ENCODE measurements at regions not wholly inside any gene's neighbourhood (a gene's known extent, or its start where the extent isn't known, plus 50 kb on each side); places are given as distances from the start of the nearest gene placed in this dataset.
A peak's percentile ranks its signal among the peaks of the same experiment; 100 is the strongest.

DNA sequence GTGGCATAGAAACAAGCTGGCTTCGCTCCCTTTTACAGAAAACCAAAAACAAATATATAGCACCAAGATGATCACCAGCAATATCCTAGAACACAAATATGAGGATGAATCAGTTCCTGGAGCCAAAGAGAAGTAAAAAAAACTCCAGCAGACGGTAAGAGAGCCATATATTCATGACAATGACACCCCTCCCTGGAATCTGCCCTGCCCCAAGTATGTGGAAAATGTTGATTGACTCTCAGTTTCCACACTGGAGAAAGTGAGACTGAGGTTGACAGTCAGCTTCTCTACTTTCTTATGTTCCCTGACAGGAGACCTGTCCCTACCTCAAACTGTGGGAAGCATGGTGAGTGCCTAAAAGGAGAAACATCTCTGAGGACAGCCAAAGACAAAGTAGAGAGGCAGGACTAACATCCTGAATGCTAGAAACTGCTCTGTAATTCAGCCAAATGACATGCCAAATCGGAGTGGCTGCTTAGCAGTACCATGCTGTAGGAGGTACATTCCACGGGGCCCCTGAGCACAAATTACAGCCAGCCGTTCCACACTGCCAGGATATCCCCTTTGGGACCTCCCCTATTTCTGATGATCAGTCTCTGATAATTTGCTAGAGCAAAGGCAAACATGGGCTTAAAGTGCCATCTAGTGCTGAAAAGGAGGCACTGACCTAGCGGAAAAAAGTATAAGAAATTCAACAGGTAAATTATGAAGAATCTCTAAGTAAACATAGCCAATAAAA lies 424.0 kb upstream of the RGMB start:
- Mint-ChIP-seq H3K36me3 (peaks cover 52% of the 10 kb centered on the region), H3K4me1 (no peaks in the 10 kb centered on the region), H3K9me3 (peaks cover 59% of the 10 kb centered on the region), H3K27ac (no peak overlapping the region), H3K27me3 (ENCODE audit: low read depth) (no peaks in the 10 kb centered on the region; the same call in 1 of the 2 replicates), H3K4me3 (no peak overlapping the region)
- DNase-seq (ENCODE audit: low spot score), result no peak
- peak; percentile 95 for ATAC-seq
- TF ChIP-seq, protein P1, sequence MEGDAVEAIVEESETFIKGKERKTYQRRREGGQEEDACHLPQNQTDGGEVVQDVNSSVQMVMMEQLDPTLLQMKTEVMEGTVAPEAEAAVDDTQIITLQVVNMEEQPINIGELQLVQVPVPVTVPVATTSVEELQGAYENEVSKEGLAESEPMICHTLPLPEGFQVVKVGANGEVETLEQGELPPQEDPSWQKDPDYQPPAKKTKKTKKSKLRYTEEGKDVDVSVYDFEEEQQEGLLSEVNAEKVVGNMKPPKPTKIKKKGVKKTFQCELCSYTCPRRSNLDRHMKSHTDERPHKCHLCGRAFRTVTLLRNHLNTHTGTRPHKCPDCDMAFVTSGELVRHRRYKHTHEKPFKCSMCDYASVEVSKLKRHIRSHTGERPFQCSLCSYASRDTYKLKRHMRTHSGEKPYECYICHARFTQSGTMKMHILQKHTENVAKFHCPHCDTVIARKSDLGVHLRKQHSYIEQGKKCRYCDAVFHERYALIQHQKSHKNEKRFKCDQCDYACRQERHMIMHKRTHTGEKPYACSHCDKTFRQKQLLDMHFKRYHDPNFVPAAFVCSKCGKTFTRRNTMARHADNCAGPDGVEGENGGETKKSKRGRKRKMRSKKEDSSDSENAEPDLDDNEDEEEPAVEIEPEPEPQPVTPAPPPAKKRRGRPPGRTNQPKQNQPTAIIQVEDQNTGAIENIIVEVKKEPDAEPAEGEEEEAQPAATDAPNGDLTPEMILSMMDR (IDR thresholded peaks at IDR 0.05), result peak; percentile 54; the same call in 1 of the 2 replicates
- TF ChIP-seq, protein P2, sequence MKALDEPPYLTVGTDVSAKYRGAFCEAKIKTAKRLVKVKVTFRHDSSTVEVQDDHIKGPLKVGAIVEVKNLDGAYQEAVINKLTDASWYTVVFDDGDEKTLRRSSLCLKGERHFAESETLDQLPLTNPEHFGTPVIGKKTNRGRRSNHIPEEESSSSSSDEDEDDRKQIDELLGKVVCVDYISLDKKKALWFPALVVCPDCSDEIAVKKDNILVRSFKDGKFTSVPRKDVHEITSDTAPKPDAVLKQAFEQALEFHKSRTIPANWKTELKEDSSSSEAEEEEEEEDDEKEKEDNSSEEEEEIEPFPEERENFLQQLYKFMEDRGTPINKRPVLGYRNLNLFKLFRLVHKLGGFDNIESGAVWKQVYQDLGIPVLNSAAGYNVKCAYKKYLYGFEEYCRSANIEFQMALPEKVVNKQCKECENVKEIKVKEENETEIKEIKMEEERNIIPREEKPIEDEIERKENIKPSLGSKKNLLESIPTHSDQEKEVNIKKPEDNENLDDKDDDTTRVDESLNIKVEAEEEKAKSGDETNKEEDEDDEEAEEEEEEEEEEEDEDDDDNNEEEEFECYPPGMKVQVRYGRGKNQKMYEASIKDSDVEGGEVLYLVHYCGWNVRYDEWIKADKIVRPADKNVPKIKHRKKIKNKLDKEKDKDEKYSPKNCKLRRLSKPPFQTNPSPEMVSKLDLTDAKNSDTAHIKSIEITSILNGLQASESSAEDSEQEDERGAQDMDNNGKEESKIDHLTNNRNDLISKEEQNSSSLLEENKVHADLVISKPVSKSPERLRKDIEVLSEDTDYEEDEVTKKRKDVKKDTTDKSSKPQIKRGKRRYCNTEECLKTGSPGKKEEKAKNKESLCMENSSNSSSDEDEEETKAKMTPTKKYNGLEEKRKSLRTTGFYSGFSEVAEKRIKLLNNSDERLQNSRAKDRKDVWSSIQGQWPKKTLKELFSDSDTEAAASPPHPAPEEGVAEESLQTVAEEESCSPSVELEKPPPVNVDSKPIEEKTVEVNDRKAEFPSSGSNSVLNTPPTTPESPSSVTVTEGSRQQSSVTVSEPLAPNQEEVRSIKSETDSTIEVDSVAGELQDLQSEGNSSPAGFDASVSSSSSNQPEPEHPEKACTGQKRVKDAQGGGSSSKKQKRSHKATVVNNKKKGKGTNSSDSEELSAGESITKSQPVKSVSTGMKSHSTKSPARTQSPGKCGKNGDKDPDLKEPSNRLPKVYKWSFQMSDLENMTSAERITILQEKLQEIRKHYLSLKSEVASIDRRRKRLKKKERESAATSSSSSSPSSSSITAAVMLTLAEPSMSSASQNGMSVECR (CRISPR knock-in tag; IDR thresholded peaks at IDR 0.05; ENCODE audit: borderline replicate concordance), result no peak
- ChIA-PET CTCF (no interaction called here), POLR2A (no interaction called here)

DNA sequence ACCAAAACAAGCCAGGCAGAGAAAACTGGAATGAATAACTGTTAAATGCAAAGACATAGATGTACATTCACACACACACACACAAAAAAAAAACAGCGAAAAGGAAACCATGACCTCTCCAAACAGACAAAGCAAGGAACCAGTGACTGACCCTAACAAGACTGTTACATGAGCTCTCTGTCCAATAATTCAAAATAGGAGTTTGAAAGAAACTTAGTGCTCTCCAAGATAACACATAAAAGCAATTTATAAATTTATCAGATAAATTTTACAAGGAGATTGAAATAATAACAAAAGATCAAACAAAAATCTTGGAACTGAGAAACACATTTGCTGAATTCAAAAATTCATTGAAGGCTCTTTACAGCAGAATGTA lies 423.5 kb upstream of the RGMB start:
- DNase-seq (ENCODE audit: low spot score) (no peak), ATAC-seq (no peak)
- no peak overlapping the region for H3K27ac Mint-ChIP-seq
- H3K4me3 Mint-ChIP-seq, result no peak overlapping the region
- CTCF ChIA-PET, result interaction anchor here (0.9 kb wide), 1 partner anchor 419 kb away, joined by 3 read pairs; no protein-coding TSS in a partner anchor
- H3K36me3 Mint-ChIP-seq, result peaks cover 50% of the 10 kb centered on the region
- H3K27me3 Mint-ChIP-seq (ENCODE audit: low read depth), result no peaks in the 10 kb centered on the region; the same call in 1 of the 2 replicates
- H3K4me1 Mint-ChIP-seq, result no peaks in the 10 kb centered on the region; the same call in 1 of the 2 replicates
- H3K9me3 Mint-ChIP-seq, result peaks cover 57% of the 10 kb centered on the region
- POLR2A ChIA-PET, result no interaction called here
- TF ChIP-seq RORB (CRISPR knock-in tag; IDR thresholded peaks at IDR 0.05) (no peak), TP53 (CRISPR knock-in tag; IDR thresholded peaks at IDR 0.05) (no peak), MYBL2 (CRISPR knock-in tag; IDR thresholded peaks at IDR 0.05) (no peak), ZNF416 (CRISPR knock-in tag; IDR thresholded peaks at IDR 0.05) (no peak), ZBTB21 (CRISPR knock-in tag; IDR thresholded peaks at IDR 0.05; ENCODE audit: borderline replicate concordance) (no peak), ELF4 (CRISPR knock-in tag; IDR thresholded peaks at IDR 0.05; ENCODE audit: low read depth) (no peak), ZNF396 (CRISPR knock-in tag; IDR thresholded peaks at IDR 0.05; ENCODE audit: borderline replicate concordance) (no peak), FOXP1 (CRISPR knock-in tag; IDR thresholded peaks at IDR 0.05; ENCODE audit: borderline replicate concordance) (no peak), NFE2L1 (CRISPR knock-in tag; IDR thresholded peaks at IDR 0.05) (no peak)
- TF ChIP-seq, protein P3, sequence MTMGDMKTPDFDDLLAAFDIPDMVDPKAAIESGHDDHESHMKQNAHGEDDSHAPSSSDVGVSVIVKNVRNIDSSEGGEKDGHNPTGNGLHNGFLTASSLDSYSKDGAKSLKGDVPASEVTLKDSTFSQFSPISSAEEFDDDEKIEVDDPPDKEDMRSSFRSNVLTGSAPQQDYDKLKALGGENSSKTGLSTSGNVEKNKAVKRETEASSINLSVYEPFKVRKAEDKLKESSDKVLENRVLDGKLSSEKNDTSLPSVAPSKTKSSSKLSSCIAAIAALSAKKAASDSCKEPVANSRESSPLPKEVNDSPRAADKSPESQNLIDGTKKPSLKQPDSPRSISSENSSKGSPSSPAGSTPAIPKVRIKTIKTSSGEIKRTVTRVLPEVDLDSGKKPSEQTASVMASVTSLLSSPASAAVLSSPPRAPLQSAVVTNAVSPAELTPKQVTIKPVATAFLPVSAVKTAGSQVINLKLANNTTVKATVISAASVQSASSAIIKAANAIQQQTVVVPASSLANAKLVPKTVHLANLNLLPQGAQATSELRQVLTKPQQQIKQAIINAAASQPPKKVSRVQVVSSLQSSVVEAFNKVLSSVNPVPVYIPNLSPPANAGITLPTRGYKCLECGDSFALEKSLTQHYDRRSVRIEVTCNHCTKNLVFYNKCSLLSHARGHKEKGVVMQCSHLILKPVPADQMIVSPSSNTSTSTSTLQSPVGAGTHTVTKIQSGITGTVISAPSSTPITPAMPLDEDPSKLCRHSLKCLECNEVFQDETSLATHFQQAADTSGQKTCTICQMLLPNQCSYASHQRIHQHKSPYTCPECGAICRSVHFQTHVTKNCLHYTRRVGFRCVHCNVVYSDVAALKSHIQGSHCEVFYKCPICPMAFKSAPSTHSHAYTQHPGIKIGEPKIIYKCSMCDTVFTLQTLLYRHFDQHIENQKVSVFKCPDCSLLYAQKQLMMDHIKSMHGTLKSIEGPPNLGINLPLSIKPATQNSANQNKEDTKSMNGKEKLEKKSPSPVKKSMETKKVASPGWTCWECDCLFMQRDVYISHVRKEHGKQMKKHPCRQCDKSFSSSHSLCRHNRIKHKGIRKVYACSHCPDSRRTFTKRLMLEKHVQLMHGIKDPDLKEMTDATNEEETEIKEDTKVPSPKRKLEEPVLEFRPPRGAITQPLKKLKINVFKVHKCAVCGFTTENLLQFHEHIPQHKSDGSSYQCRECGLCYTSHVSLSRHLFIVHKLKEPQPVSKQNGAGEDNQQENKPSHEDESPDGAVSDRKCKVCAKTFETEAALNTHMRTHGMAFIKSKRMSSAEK (CRISPR knock-in tag; IDR thresholded peaks at IDR 0.05; ENCODE audit: borderline replicate concordance), result no peak
- TF ChIP-seq, protein P4, sequence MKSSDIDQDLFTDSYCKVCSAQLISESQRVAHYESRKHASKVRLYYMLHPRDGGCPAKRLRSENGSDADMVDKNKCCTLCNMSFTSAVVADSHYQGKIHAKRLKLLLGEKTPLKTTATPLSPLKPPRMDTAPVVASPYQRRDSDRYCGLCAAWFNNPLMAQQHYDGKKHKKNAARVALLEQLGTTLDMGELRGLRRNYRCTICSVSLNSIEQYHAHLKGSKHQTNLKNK (CRISPR knock-in tag; IDR thresholded peaks at IDR 0.05), result no peak
- TF ChIP-seq, protein P5, sequence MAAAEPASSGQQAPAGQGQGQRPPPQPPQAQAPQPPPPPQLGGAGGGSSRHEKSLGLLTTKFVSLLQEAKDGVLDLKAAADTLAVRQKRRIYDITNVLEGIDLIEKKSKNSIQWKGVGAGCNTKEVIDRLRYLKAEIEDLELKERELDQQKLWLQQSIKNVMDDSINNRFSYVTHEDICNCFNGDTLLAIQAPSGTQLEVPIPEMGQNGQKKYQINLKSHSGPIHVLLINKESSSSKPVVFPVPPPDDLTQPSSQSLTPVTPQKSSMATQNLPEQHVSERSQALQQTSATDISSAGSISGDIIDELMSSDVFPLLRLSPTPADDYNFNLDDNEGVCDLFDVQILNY (CRISPR knock-in tag; IDR thresholded peaks at IDR 0.05), result no peak
- TF ChIP-seq, protein P6, sequence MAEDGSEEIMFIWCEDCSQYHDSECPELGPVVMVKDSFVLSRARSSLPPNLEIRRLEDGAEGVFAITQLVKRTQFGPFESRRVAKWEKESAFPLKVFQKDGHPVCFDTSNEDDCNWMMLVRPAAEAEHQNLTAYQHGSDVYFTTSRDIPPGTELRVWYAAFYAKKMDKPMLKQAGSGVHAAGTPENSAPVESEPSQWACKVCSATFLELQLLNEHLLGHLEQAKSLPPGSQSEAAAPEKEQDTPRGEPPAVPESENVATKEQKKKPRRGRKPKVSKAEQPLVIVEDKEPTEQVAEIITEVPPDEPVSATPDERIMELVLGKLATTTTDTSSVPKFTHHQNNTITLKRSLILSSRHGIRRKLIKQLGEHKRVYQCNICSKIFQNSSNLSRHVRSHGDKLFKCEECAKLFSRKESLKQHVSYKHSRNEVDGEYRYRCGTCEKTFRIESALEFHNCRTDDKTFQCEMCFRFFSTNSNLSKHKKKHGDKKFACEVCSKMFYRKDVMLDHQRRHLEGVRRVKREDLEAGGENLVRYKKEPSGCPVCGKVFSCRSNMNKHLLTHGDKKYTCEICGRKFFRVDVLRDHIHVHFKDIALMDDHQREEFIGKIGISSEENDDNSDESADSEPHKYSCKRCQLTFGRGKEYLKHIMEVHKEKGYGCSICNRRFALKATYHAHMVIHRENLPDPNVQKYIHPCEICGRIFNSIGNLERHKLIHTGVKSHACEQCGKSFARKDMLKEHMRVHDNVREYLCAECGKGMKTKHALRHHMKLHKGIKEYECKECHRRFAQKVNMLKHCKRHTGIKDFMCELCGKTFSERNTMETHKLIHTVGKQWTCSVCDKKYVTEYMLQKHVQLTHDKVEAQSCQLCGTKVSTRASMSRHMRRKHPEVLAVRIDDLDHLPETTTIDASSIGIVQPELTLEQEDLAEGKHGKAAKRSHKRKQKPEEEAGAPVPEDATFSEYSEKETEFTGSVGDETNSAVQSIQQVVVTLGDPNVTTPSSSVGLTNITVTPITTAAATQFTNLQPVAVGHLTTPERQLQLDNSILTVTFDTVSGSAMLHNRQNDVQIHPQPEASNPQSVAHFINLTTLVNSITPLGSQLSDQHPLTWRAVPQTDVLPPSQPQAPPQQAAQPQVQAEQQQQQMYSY (CRISPR knock-in tag; IDR thresholded peaks at IDR 0.05), result no peak
- TF ChIP-seq, protein P7, sequence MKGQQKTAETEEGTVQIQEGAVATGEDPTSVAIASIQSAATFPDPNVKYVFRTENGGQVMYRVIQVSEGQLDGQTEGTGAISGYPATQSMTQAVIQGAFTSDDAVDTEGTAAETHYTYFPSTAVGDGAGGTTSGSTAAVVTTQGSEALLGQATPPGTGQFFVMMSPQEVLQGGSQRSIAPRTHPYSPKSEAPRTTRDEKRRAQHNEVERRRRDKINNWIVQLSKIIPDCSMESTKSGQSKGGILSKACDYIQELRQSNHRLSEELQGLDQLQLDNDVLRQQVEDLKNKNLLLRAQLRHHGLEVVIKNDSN (CRISPR knock-in tag; IDR thresholded peaks at IDR 0.05), result no peak

Measured in WTC11 (cell line).